GM20000 (cell line): ENCODE measurements at regions not wholly inside any gene's neighbourhood (a gene's known extent, or its start where the extent isn't known, plus 50 kb on each side); places are given as distances from the start of the nearest gene placed in this dataset.

Experiments used
- DNase-seq: peaks from one replicate; pipeline ENCODE4 v3.0.0; 2012; ENCODE audit warnings: low spot score
- CTCF ChIP-seq: IDR thresholded peaks from 2 replicates; pipeline ENCODE4 v1.5.1; 2012; ENCODE audit warnings: mild to moderate bottlenecking, control low read depth; ENCODE audit errors: extremely low read depth, missing control alignments

DNA sequence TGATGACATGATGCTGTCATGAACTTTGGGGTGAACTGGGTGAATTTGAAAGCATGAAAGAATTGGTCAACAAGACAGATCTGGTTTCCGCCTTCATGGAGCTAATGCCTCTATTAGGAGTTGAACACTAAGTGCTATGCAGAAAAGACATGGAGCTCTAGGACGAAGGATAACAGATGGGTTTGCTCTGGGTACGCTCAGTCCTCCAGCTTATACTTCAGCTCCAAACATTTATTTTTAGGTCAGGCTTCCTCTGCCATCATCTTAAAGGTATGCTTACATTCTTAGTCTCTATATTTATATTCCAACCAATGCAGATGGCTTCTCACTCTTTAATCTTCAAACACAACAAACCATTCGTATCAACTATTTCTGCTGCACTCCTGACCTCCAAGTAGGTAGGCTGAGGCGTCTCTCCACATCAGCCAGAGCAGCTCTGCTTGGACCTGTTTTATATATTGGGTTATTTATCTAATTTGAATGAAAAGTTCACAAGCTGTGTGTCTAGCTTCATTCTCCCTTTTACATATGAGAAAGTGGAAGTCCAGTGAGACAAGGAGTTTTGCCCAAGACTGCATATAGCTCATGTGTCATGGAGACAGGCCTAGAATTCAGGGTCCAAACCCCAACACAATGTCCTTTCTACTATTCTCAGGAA, 226.3 kb downstream of the SPTSSA start:
- DNase-seq, result no peak
- no peak for TF ChIP-seq CTCF

GRCh38 chr14:34234258-34234657, 227.8 kb downstream of the SPTSSA start:
- no peak for DNase-seq
- TF ChIP-seq CTCF, result no peak

DNA sequence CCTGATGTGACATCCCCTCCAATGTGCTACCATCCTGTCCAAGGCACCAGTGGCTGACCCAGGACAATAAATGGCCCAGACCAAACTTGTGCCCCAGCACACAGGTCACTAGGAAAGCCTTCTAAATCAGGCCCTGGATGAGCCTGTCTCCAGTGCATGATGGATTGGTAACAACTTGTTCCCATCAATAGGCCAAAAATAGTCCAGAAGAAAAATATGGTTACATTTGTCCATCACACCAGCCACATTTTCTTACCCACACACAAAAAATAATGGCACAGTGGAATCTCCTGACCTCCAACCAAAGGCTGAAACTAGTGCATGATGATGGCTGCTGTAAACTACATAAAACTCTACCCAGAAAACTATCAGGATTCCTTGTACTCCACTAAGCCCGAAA, 228.4 kb downstream of the SPTSSA start:
- no peak for TF ChIP-seq CTCF
- DNase-seq, result no peak

DNA sequence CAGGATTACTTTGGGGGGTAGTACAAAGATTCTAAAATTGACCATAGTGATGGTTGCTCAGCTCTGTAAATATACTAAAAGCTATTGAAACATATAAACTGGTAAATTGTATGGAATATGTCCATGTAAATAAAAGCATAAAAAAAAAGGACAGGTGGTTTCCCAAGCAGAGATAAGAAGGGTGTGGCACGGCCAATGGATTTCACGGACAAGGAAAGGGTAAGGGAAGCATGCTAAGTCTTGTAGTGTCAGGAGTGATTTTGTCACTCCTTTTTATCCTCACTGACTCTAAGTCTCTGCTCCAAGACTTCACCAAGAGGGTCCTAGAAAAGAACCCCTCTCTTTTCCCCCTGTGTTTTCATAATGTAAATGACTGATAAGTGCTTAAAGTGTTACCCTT, 229.2 kb downstream of the SPTSSA start:
- DNase-seq, result no peak
- no peak for TF ChIP-seq CTCF

DNA sequence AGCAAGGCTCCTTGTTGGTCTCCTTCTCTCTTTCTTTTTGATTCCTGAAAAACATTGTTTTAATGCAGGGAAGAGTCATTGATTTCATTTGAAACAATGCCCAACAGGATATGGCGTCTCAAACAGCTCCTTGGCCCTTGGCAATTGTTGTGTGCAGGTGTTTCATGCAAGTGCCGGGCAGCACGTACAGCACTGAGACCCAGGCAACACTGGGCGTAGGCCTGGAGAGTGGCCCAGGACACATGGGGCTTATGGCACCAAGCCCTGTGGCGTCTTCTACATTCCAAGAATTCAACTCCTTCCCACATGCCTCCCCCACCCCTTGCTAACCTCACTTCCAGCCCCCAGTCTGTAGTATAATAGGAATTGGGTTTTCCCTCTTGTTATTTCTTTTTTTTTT, 230.4 kb downstream of the SPTSSA start:
- DNase-seq, result no peak
- TF ChIP-seq CTCF, result no peak

DNA sequence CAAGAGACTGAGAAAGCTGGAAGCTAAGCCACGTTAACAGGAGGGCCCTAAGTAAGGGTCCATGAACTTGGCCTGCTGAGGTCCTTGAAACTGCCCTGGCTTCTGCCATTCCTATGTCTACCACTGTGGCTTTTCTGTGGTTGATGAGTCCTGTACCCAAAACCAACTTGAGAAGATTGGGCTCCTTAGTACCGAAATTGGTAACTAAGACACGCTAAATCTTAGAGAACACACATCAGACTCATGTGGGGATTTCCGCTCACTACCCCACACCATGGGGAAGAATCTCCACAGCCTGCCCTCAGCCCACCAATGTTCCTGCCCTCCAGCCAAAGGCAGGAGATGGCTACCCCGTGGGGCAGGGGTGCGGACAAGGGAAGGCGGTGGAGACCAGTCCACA, 232.9 kb downstream of the SPTSSA start:
- DNase-seq, result no peak
- TF ChIP-seq CTCF, result no peak

- no peak for DNase-seq
- no peak for TF ChIP-seq CTCF
Observed at GRCh38 chr14:34228650-34228976, 233.4 kb downstream of the SPTSSA start.
